H1 (cell line): ENCODE measurements at regions not wholly inside any gene's neighbourhood (a gene's known extent, or its start where the extent isn't known, plus 50 kb on each side); places are given as distances from the start of the nearest gene placed in this dataset.

Source experiments
- CTCF ChIA-PET: fragments of 300-600 bp; sonication (Branson Sonifier 250); formaldehyde crosslinking; loops from one replicate; lab custom pipeline; 2021; ENCODE audit not compliant: partially characterized antibody; lab: Charles Lee
- POLR2A ChIA-PET: fragments of 300-600 bp; sonication (Branson Sonifier 250); formaldehyde crosslinking; loops from one replicate; lab custom pipeline; 2021; ENCODE audit warnings: inconsistent platforms; ENCODE audit not compliant: partially characterized antibody; lab: Charles Lee
- DNase-seq, 2 experiments: peaks; one replicate each; pipeline versions ENCODE4 v3.0.0 to v3.0.0-alpha.2; 2010 to 2022; ENCODE audit warnings: low spot score in 2 of 2, low read depth in 1 of 2, mixed read lengths in 1 of 2
- FAIRE-seq: peaks from 2 replicates; lab custom pipeline; 2011; peaks lifted over from hg19 to GRCh38; lab: Jason Lieb, UNC
- H2AFZ ChIP-seq: 2 replicates; pipeline ENCODE4 v1.8.1; 2012; ENCODE audit warnings: low read length, inconsistent platforms
- H2AK5ac ChIP-seq: 2 replicates; pipeline ENCODE4 v1.6.1; 2013; ENCODE audit warnings: low read depth, low read length
- H2BK120ac ChIP-seq: replicated peaks from 2 replicates; pipeline ENCODE3; 2013; ENCODE audit warnings: low read depth, low read length, inconsistent platforms
- H2BK12ac ChIP-seq: 2 replicates; pipeline ENCODE4 v1.6.1; 2013; ENCODE audit warnings: low read depth, low read length
- H2BK15ac ChIP-seq: 2 replicates; pipeline ENCODE4 v1.6.1; 2013; ENCODE audit warnings: low read length
- H2BK20ac ChIP-seq: 2 replicates; pipeline ENCODE4 v1.6.1; 2013; ENCODE audit warnings: low read length
- H2BK5ac ChIP-seq: 2 replicates; pipeline ENCODE4 v1.6.1; 2013; ENCODE audit warnings: low read depth, low read length
- H3K14ac ChIP-seq: 2 replicates; pipeline ENCODE4 v1.6.1; 2013; ENCODE audit warnings: inconsistent platforms; ENCODE audit not compliant: insufficient read length
- H3K18ac ChIP-seq: 2 replicates; pipeline ENCODE4 v1.6.1; 2013; ENCODE audit warnings: low read length; ENCODE audit errors: extremely low read depth
- H3K23ac ChIP-seq: 2 replicates; pipeline ENCODE4 v1.6.1; 2013; ENCODE audit warnings: inconsistent platforms; ENCODE audit not compliant: insufficient read length
- H3K23me2 ChIP-seq: 2 replicates; pipeline ENCODE4 v1.6.1; 2013; ENCODE audit warnings: low read depth, low read length
- H3K27ac ChIP-seq: 2 replicates; pipeline ENCODE4 v1.6.1; 2011; ENCODE audit warnings: low read depth, low read length, inconsistent platforms
- H3K27me3 ChIP-seq, 4 experiments: replicated peaks in 1 of 4; 1 replicate in 1 of 4; 2 replicates in 3 of 4; pipeline versions ENCODE4 v1.6.1 to v1.8.1; 2011 to 2013; ENCODE audit warnings: low read length in 3 of 4, mild to moderate bottlenecking in 3 of 4, inconsistent platforms in 2 of 4, mixed read lengths in 2 of 4, moderate library complexity in 1 of 4; ENCODE audit not compliant: control insufficient read depth in 3 of 4, insufficient read depth in 3 of 4; ENCODE audit errors: extremely low read depth in 1 of 4
- H3K36me3 ChIP-seq, 4 experiments: 2 replicates each; pipeline versions ENCODE4 v1.6.1 to v1.8.1; 2011 to 2013; ENCODE audit warnings: mild to moderate bottlenecking in 4 of 4, low read length in 3 of 4, moderate library complexity in 2 of 4, control low read depth in 1 of 4, inconsistent platforms in 1 of 4; ENCODE audit not compliant: insufficient read depth in 4 of 4, control insufficient read depth in 2 of 4
- H3K4ac ChIP-seq: replicated peaks from 2 replicates; pipeline ENCODE3; 2013; ENCODE audit warnings: low read length, low read depth, mixed read lengths, inconsistent platforms; ENCODE audit not compliant: insufficient read length
- H3K4me1 ChIP-seq, 4 experiments: replicated peaks in 1 of 4; 1 replicate in 1 of 4; 2 replicates in 3 of 4; pipeline versions ENCODE4 v1.6.1 to v1.8.1; 2011 to 2013; ENCODE audit warnings: low read length in 3 of 4, inconsistent platforms in 2 of 4, mixed read lengths in 1 of 4; ENCODE audit not compliant: insufficient read depth in 4 of 4, control insufficient read depth in 3 of 4
- H3K4me2 ChIP-seq, 2 experiments: 2 replicates each; pipeline versions ENCODE4 v1.6.1 to v1.8.1; 2011 to 2013; ENCODE audit warnings: low read depth in 2 of 2, low read length in 2 of 2, control low read depth in 1 of 2, inconsistent platforms in 1 of 2, mild to moderate bottlenecking in 1 of 2; ENCODE audit not compliant: insufficient read depth in 1 of 2
- H3K4me3 ChIP-seq, 4 experiments: fragments of 200-600, 300-600 bp in 1 of 4; sonication (generic), shearing (Covaris generic), sonication (Bioruptor Twin) in 1 of 4; 2 replicates each; pipeline versions ENCODE4 v1.5.1 to v1.8.1; 2011 to 2016; ENCODE audit warnings: low read length in 4 of 4, low read depth in 3 of 4, control low read depth in 2 of 4, inconsistent platforms in 2 of 4, mild to moderate bottlenecking in 2 of 4, mixed read lengths in 1 of 4, moderate library complexity in 1 of 4; ENCODE audit not compliant: insufficient read depth in 2 of 4; ENCODE audit errors: extremely low read depth in 1 of 4
- H3K56ac ChIP-seq: replicated peaks from 2 replicates; pipeline ENCODE3; 2013; ENCODE audit warnings: low read depth, mild to moderate bottlenecking, mixed read lengths, low read length, inconsistent platforms; ENCODE audit not compliant: insufficient read length
- H3K79me1 ChIP-seq: 2 replicates; pipeline ENCODE4 v1.6.1; 2013; ENCODE audit warnings: low read depth, low read length, control low read depth
- H3K79me2 ChIP-seq, 2 experiments: 2 replicates each; pipeline versions ENCODE4 v1.6.1 to v1.8.1; 2012 to 2013; ENCODE audit warnings: low read length in 2 of 2, mild to moderate bottlenecking in 2 of 2, inconsistent platforms in 1 of 2; ENCODE audit not compliant: insufficient read depth in 2 of 2, control insufficient read depth in 1 of 2
- H3K9ac ChIP-seq, 4 experiments: replicated peaks in 1 of 4; 1 replicate in 1 of 4; 2 replicates in 3 of 4; pipeline versions ENCODE4 v1.6.1 to v1.8.1; 2011 to 2013; ENCODE audit warnings: low read depth in 3 of 4, low read length in 3 of 4, control low read depth in 2 of 4, mild to moderate bottlenecking in 2 of 4, moderate library complexity in 2 of 4, inconsistent platforms in 1 of 4; ENCODE audit errors: extremely low read depth in 1 of 4
- H3K9me3 ChIP-seq, 2 experiments: 2 replicates each; pipeline versions ENCODE4 v1.6.1 to v1.8.1; 2012 to 2013; ENCODE audit warnings: mild to moderate bottlenecking in 2 of 2, moderate library complexity in 2 of 2, control low read depth in 1 of 2, inconsistent platforms in 1 of 2, low read depth in 1 of 2, low read length in 1 of 2, mixed read lengths in 1 of 2; ENCODE audit not compliant: insufficient read depth in 2 of 2
- H4K20me1 ChIP-seq, 2 experiments: replicated peaks in 1 of 2; 2 replicates each; pipeline versions ENCODE3 to v1.8.1; 2011 to 2013; ENCODE audit warnings: inconsistent platforms in 2 of 2, low read length in 2 of 2, mild to moderate bottlenecking in 1 of 2; ENCODE audit not compliant: insufficient read depth in 2 of 2, control insufficient read depth in 1 of 2
- H4K5ac ChIP-seq: 2 replicates; pipeline ENCODE4 v1.6.1; 2013; ENCODE audit warnings: low read length, low read depth, mixed read lengths, inconsistent platforms; ENCODE audit not compliant: insufficient read length
- H4K8ac ChIP-seq: 2 replicates; pipeline ENCODE4 v1.8.0; 2013; ENCODE audit warnings: mild to moderate bottlenecking, moderate library complexity, low read length, inconsistent platforms; ENCODE audit not compliant: insufficient read depth; ENCODE audit errors: extremely low read depth
- H4K91ac ChIP-seq: replicated peaks from 2 replicates; pipeline ENCODE3; 2013; ENCODE audit warnings: low read length, mixed read lengths, inconsistent platforms; ENCODE audit not compliant: insufficient read length
- BCL11A ChIP-seq, 2 experiments: IDR thresholded peaks; one replicate each; pipeline ENCODE4 v1.6.1; 2011; ENCODE audit warnings: low read depth in 2 of 2, low read length in 2 of 2, mild to moderate bottlenecking in 2 of 2
- CHD1 ChIP-seq: IDR thresholded peaks from 2 replicates; pipeline ENCODE4 v1.6.1; 2012; ENCODE audit warnings: low read depth, low read length, improper control_type of control experiment
- HDAC2 ChIP-seq, 2 experiments: fragments of 300-600 bp in 1 of 2; sonication (generic) in 1 of 2; IDR thresholded peaks; 2 replicates each; pipeline ENCODE4 v1.6.1; 2011 to 2012; ENCODE audit warnings: low read depth in 2 of 2, low read length in 2 of 2, mild to moderate bottlenecking in 2 of 2, moderate library complexity in 2 of 2, borderline replicate concordance in 1 of 2, inconsistent platforms in 1 of 2
- POU5F1 ChIP-seq: IDR thresholded peaks from 2 replicates; pipeline ENCODE4 v1.6.1; 2011; ENCODE audit warnings: low read depth, mild to moderate bottlenecking, low read length, moderate library complexity
- RNF2 ChIP-seq: fragments of 200-900, 300-1000 bp; sonication (generic); IDR thresholded peaks from 2 replicates; pipeline ENCODE4 v1.7.1; 2016; ENCODE audit warnings: borderline replicate concordance, low read depth, mild to moderate bottlenecking, antibody characterized with exemption, low read length; ENCODE audit not compliant: poor library complexity, severe bottlenecking; ENCODE audit errors: missing control alignments
- RXRA ChIP-seq: IDR thresholded peaks from 2 replicates; pipeline ENCODE4 v1.6.1; 2011; ENCODE audit warnings: low read depth, mild to moderate bottlenecking, low read length, moderate library complexity; ENCODE audit not compliant: insufficient read depth
- WGBS, 2 experiments: shearing (Covaris generic) in 1 of 2; methylation state at CpG; one replicate each; pipeline versions ENCODE4 v1.1.6 to v1.1.7; 2013 to 2015; ENCODE audit warnings: low lambda C conversion rate in 2 of 2, mixed read lengths in 2 of 2, inconsistent platforms in 1 of 2, low coverage in 1 of 2, missing lambda C conversion rate in 1 of 2; ENCODE audit not compliant: insufficient replicate concordance in 2 of 2, insufficient coverage in 1 of 2, insufficient read length in 1 of 2; ENCODE audit errors: extremely low coverage in 1 of 2, missing lambda C conversion rate in 1 of 2; 5-methylcytosine and 5-hydroxymethylcytosine counted together
- TF ChIP-seq, protein P1 (sequence below): IDR thresholded peaks from 2 replicates; pipeline ENCODE4 v1.6.1; 2012; ENCODE audit warnings: low read length, inconsistent platforms
- TF ChIP-seq, protein P2 (sequence below): IDR thresholded peaks from 2 replicates; pipeline ENCODE4 v1.6.1; 2012; ENCODE audit warnings: inconsistent platforms

- Histone ChIP-seq H4K91ac (no peak overlapping the region), H2BK120ac (no peak overlapping the region), H3K23me2 (no peaks in the 10 kb centered on the region), H3K18ac (no peak overlapping the region), H3K9me3 (peaks cover 8% of the 10 kb centered on the region in 2 experiments; a peak in 3 of 4 replicates), H2BK20ac (no peak overlapping the region), H2AK5ac (no peak overlapping the region), H3K79me2 (no peaks in the 10 kb centered on the region), H2BK15ac (no peak overlapping the region), H2BK12ac (no peak overlapping the region), H3K4ac (no peak overlapping the region), H3K14ac (no peak overlapping the region), H2BK5ac (no peak overlapping the region), H3K4me1 (peaks cover 0 to 12% (median 9%) of the 10 kb centered on the region in 4 experiments; a peak in 6 of 7 replicates), H3K27me3 (no peaks in the 10 kb centered on the region), H3K36me3 (peaks cover 0 to 3% (median 0%) of the 10 kb centered on the region in 4 experiments; a peak in 2 of 8 replicates), H2AFZ (peak overlapping the region; percentile 33; the same call in 1 of the 2 replicates), H3K4me2 (no peak overlapping the region), H4K8ac (no peak overlapping the region), H3K56ac (no peak overlapping the region), H4K5ac (no peak overlapping the region), H3K27ac (no peak overlapping the region), H3K23ac (no peak overlapping the region), H3K4me3 (no peak overlapping the region), H4K20me1 (no peaks in the 10 kb centered on the region), H3K79me1 (no peaks in the 10 kb centered on the region), H3K9ac (no peak overlapping the region)
- 84% methylated on average over 6 of the region's 6 CpGs; no CpG with 5 or more reads in 1 of the 2 experiments for WGBS, 2 experiments
- DNase-seq = no peak
- no peak for FAIRE-seq
- POLR2A ChIA-PET = no interaction called here
- CTCF ChIA-PET = interaction anchor here (1.2 to 2.4 kb wide), 3 partner anchors 38 to 268 kb away, joined by 3 to 5 read pairs (median 5); no protein-coding TSS in a partner anchor
- TF ChIP-seq, protein P1, sequence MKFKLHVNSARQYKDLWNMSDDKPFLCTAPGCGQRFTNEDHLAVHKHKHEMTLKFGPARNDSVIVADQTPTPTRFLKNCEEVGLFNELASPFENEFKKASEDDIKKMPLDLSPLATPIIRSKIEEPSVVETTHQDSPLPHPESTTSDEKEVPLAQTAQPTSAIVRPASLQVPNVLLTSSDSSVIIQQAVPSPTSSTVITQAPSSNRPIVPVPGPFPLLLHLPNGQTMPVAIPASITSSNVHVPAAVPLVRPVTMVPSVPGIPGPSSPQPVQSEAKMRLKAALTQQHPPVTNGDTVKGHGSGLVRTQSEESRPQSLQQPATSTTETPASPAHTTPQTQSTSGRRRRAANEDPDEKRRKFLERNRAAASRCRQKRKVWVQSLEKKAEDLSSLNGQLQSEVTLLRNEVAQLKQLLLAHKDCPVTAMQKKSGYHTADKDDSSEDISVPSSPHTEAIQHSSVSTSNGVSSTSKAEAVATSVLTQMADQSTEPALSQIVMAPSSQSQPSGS = no peak
- TF ChIP-seq RXRA = no peak
- no peak for TF ChIP-seq HDAC2 (IDR thresholded peaks at IDR 0.05; ENCODE audit: borderline replicate concordance in 1 of 2, low read depth in 2 of 2, low read length in 2 of 2)
- TF ChIP-seq BCL11A (IDR thresholded peaks at IDR 0.05; ENCODE audit: low read depth in 2 of 2, low read length in 2 of 2) = no peak
- TF ChIP-seq RNF2 = no peak
- no peak for TF ChIP-seq POU5F1
- TF ChIP-seq, protein P2, sequence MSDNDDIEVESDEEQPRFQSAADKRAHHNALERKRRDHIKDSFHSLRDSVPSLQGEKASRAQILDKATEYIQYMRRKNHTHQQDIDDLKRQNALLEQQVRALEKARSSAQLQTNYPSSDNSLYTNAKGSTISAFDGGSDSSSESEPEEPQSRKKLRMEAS = no peak
- TF ChIP-seq CHD1 = no peak
Measured at GRCh38 chr20:10129749-10130148, 88.9 kb upstream of the SNAP25 start.
